ENCODE measurements at regions not wholly inside any gene's neighbourhood (a gene's known extent, or its start where the extent isn't known, plus 50 kb on each side); places are given as distances from the start of the nearest gene placed in this dataset.
"Not testable (repeated sequence)": the region's sequence is repeated elsewhere in the genome, so short reads cannot be mapped to it uniquely, and the experiment has no call there.

DNA sequence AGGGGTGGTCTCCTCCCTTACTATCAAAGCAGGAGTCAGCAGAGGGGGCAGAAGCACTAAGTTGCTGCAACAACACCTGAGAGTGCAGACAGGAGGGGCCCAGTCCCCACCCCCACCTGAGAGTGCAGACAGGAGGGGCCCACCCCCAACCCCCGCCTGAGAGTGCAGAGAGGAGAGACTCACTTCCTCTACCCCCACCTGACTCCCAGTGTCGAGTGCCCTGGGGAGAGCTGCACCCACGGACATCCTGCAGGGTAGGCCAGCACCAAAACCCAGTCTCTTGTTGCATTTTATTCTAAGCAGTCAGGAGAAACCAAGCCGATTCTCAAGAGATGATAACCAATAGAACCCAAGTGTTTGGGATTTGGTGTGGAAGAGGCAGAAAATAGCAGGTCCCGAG, 78.4 kb downstream of the NAPG start:
- ChIA-PET CTCF (interaction anchor here (0.6 kb wide), 1 partner anchor 126 kb away, joined by 3 read pairs; no protein-coding TSS in a partner anchor), POLR2A (no interaction called here)

- CTCF ChIA-PET, POLR2A ChIA-PET: not testable (repeated sequence)
Measured at GRCh38 chr18:10606881-10607280, 81.1 kb downstream of the NAPG start.

DNA sequence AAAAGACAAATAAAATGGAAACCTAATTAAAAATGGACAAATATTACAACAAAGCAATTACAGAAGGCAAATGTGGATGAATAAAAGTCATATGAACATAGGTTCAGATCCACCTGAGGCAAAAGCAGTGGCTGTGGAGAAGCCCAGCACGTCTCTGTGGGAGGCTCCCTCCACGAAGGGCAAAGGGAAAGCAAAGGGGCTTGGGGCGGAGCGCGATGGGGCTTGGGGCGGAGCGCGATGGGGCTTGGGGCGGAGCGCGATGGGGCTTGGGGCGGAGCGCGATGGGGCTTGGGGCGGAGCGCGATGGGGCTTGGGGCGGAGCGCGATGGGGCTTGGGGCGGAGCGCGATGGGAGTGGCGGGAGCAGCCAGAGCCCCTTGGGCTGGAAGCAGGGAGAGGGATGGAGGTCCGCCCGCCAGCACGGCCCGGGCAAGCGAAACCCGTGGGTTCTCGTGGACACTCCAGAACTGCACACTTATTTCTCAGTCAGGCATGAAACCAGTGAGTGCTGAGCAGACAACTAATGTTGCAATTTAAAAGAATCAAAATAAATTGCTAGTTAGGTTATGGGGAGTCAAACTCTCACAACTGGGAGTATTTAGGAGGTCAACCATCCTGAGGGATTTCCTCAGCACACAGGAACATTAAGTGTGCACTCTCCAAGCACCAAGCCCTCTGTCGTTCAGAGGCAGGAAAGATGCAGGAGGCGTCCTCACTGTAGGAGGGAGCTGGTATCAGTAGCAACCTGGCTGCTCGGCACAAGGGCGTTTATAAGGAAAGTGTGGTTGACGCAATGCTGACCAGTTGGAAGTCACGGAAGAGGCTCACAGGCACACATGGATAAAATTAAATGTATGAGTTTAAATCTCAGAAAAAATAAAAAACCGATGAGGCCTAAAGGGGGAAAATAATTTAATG, 81.8 kb downstream of the NAPG start:
- POLR2A ChIA-PET, CTCF ChIA-PET: not testable (repeated sequence)

DNA sequence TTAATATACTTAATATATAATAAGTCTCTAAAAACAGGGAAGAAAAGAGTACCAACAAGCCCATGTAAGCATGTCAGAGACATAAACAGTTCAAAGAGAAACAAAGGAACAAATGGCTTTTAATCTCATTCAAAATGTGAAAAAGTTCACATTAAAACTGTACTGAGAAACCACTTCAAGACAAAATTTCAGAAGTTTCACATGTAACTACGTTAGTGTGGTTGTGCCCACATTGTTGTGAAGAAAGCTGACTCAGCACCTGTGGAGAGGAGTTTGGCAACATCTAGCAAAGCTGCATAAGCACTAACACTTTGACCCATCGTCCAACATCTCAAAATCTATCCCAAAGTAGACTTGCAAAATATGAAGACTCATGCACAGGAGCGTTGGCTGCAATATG, 82.6 kb downstream of the NAPG start:
- CTCF ChIA-PET, POLR2A ChIA-PET: not testable (repeated sequence)

DNA sequence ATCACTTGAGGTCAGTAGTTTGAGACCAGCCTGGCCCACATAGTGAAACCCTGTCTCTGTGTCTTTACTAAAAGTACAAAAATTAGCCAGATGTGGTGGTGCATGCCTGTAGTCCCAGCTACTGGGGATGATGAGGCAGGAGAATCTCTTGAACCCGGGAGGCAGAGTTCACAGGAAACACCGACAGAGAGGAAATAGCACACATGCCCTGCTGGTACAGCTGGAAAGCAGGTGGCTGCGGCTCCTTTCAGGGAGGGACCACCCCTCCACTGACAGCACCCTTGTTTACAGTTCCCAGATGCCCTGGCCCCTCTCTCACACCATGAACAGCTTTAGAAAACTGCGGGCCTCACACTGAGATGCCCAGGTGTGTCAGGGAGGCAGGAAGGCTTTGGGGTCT, 83.2 kb downstream of the NAPG start:
- CTCF ChIA-PET, POLR2A ChIA-PET: not testable (repeated sequence)

GRCh38 chr18:10613226-10613625, 87.4 kb downstream of the NAPG start:
- POLR2A ChIA-PET, CTCF ChIA-PET: not testable (repeated sequence)

GRCh38 chr18:10616714-10617113, 90.9 kb downstream of the NAPG start:
- POLR2A ChIA-PET, CTCF ChIA-PET: not testable (repeated sequence)

- POLR2A ChIA-PET, CTCF ChIA-PET: not testable (repeated sequence)
Measured at GRCh38 chr18:10618797-10619196, 93.0 kb downstream of the NAPG start.

DNA sequence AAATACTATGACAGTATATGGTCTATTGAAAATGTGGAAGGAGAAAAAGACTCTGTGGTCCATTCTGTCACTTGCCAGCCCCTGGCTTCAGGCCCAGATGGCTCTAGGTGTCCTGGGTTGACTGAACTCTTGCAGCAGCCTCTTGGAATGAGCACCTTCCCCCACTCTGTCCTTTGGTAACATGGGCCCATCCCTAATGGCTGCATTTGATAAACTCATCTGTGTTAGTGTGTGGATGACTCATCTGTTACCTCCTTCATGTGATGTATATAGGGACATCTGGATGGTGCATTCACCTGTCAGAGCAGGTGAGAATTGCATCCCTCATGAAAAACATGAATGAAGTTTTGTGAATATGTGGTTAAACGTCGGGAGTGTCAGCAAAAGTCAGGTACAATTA, 93.5 kb downstream of the NAPG start:
- POLR2A ChIA-PET, CTCF ChIA-PET: not testable (repeated sequence)

DNA sequence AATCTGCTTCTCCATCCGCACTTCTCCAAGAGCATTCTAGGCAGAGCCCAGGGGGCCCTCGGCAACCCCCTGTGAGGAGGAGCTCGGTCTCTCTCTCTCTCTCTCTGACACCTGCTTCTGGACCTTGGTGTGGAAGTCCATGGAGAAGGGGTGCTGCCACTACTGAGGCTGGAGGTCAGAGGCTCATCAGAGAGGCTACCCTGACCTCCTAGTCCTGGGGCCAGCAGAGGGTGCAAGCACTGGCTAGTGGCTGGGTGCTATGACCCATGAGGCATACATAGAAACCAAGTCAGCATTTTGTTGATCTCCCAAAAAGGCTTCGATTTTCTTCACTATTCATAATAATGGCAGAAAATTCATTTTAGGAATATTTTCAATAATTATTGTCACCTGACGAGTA, 94.0 kb downstream of the NAPG start:
- CTCF ChIA-PET, POLR2A ChIA-PET: not testable (repeated sequence)
